A673 (cell line): ENCODE measurements at regions not wholly inside any gene's neighbourhood (a gene's known extent, or its start where the extent isn't known, plus 50 kb on each side); places are given as distances from the start of the nearest gene placed in this dataset.

Source experiments
- CTCF ChIP-seq: fragments of 300-800, 200-600 bp; sonication (generic); conservative IDR thresholded peaks from 2 replicates; pipeline ENCODE4 v1.5.1; 2017; ENCODE audit warnings: low read depth, mild to moderate bottlenecking, antibody characterized with exemption, low read length, moderate library complexity, mixed read lengths
- EZH2 ChIP-seq: fragments of 200-600 bp; sonication (generic); IDR thresholded peaks from 2 replicates; pipeline ENCODE4 v1.6.1; 2017; ENCODE audit warnings: borderline replicate concordance, low read depth, mild to moderate bottlenecking, mixed read lengths, antibody characterized with exemption, low read length; ENCODE audit not compliant: poor library complexity, severe bottlenecking

DNA sequence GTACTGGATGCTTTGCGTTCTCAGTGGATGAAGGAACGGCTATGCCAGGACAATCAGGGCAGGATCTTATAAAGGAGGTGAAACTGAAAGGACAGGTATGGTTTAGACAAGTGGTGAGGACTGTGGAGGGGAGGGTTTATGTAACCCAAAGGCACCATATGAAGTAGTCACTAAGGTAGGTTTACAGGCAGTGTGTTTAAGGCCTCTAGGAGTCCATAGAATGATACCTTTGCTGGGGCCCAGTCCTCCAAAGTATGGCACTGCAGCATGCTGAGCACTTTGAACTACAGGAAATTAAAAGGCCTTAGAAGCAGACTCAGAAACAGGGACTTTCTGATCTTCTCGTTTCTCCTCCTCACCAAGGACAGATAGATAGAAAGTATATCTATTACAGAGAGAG is 304.7 kb upstream of the USP25 start:
- TF ChIP-seq CTCF (no peak), EZH2 (no peak)
